GM18858 (cell line): ENCODE measurements at regions not wholly inside any gene's neighbourhood (a gene's known extent, or its start where the extent isn't known, plus 50 kb on each side); places are given as distances from the start of the nearest gene placed in this dataset.

Source experiments
- ATAC-seq: cut with Tn5 transposase; IDR thresholded peaks from one replicate; pipeline ENCODE4 v1.9.1; 2021; ENCODE audit not compliant: unreplicated experiment

- ATAC-seq: no peak
Observed at GRCh38 chr11:90391756-90392155, 168.9 kb upstream of the CHORDC1 start.

GRCh38 chr11:90380206-90380605 lies 157.4 kb upstream of the CHORDC1 start:
- ATAC-seq: no peak

- ATAC-seq: no peak
Observed at GRCh38 chr11:90373971-90374370, 151.1 kb upstream of the CHORDC1 start.

- ATAC-seq: no peak
Observed at GRCh38 chr11:90364527-90364926, 141.7 kb upstream of the CHORDC1 start.

GRCh38 chr11:90363739-90364138 lies 140.9 kb upstream of the CHORDC1 start:
- ATAC-seq: no peak

- no peak for ATAC-seq
Observed at GRCh38 chr11:90355200-90355599, 132.4 kb upstream of the CHORDC1 start.

GRCh38 chr11:90349731-90350130 lies 126.9 kb upstream of the CHORDC1 start:
- ATAC-seq: no peak

GRCh38 chr11:90344546-90344945 lies 121.7 kb upstream of the CHORDC1 start:
- ATAC-seq: no peak

- no peak for ATAC-seq
Observed at GRCh38 chr11:90343673-90344072, 120.8 kb upstream of the CHORDC1 start.

GRCh38 chr11:90341986-90342385 lies 119.1 kb upstream of the CHORDC1 start:
- ATAC-seq: no peak

GRCh38 chr11:90332415-90332814 lies 109.6 kb upstream of the CHORDC1 start:
- ATAC-seq: no peak

GRCh38 chr11:90330632-90331031 lies 107.8 kb upstream of the CHORDC1 start:
- ATAC-seq: no peak

GRCh38 chr11:90329043-90329442 lies 106.2 kb upstream of the CHORDC1 start:
- ATAC-seq: no peak

- ATAC-seq: peak; percentile 43
Observed at GRCh38 chr11:90326647-90327046, 103.8 kb upstream of the CHORDC1 start.

GRCh38 chr11:90323289-90323688 lies 100.4 kb upstream of the CHORDC1 start:
- ATAC-seq: no peak

- ATAC-seq: no peak
Observed at GRCh38 chr11:90321018-90321417, 98.2 kb upstream of the CHORDC1 start.

- no peak for ATAC-seq
Observed at GRCh38 chr11:90318651-90319050, 95.8 kb upstream of the CHORDC1 start.

GRCh38 chr11:90310210-90310609 lies 87.4 kb upstream of the CHORDC1 start:
- ATAC-seq: no peak

- ATAC-seq: no peak
Observed at GRCh38 chr11:90309693-90310092, 86.8 kb upstream of the CHORDC1 start.

GRCh38 chr11:90294526-90294925 lies 71.7 kb upstream of the CHORDC1 start:
- ATAC-seq: no peak

GRCh38 chr11:90294091-90294490 lies 71.2 kb upstream of the CHORDC1 start:
- ATAC-seq: no peak

- ATAC-seq: no peak
Observed at GRCh38 chr11:90288212-90288821, 65.5 kb upstream of the CHORDC1 start.

GRCh38 chr11:90286640-90287039 lies 63.8 kb upstream of the CHORDC1 start:
- no peak for ATAC-seq
